Brain microvascular endothelial cell (primary cell): ENCODE measurements at regions not wholly inside any gene's neighbourhood (a gene's known extent, or its start where the extent isn't known, plus 50 kb on each side); places are given as distances from the start of the nearest gene placed in this dataset.
A peak's percentile ranks its signal among the peaks of the same experiment; 100 is the strongest.
"Not testable (repeated sequence)": the region's sequence is repeated elsewhere in the genome, so short reads cannot be mapped to it uniquely, and the experiment has no call there.

Source experiments
- DNase-seq: peaks from one replicate; pipeline ENCODE4 v3.0.0-alpha.2; 2020
- H3K27ac ChIP-seq: fragments of 250-450 bp; sonication (Bioruptor Pico); 2 replicates; pipeline ENCODE4 v1.5.1; 2020; ENCODE audit warnings: mild to moderate bottlenecking, moderate library complexity
- H3K27me3 ChIP-seq: fragments of 250-450 bp; sonication (Bioruptor Pico); replicated peaks from 2 replicates; pipeline ENCODE4 v1.5.1; 2020; ENCODE audit warnings: mild to moderate bottlenecking
- H3K36me3 ChIP-seq: fragments of 250-450 bp; sonication (Bioruptor Pico); replicated peaks from 2 replicates; pipeline ENCODE4 v1.5.1; 2020; ENCODE audit warnings: mild to moderate bottlenecking
- H3K4me3 ChIP-seq: 2 replicates; pipeline ENCODE4 v1.5.1; 2011; ENCODE audit warnings: low read depth, mild to moderate bottlenecking, control low read depth, low read length, moderate library complexity
- in situ Hi-C: cut with HindIII; loops from 2 replicates; pipeline ENCODE4 v1.10.0; 2017; ENCODE audit warnings: low sequenced_read_pairs, low pct_ligation_motif_present
- TF ChIP-seq, protein P1 (sequence below): IDR thresholded peaks from 2 replicates; pipeline ENCODE4 v1.5.1; 2011; ENCODE audit warnings: low read depth, mild to moderate bottlenecking, moderate library complexity, low read length, control low read depth, inconsistent platforms; ENCODE audit errors: missing control alignments

GRCh38 chr16:29130901-29131851 is 146.3 kb downstream of the LAT start:
- H3K27me3 ChIP-seq, in situ Hi-C loops, H3K36me3 ChIP-seq, H3K27ac ChIP-seq, H3K4me3 ChIP-seq: not testable (repeated sequence)
- TF ChIP-seq, protein P1, sequence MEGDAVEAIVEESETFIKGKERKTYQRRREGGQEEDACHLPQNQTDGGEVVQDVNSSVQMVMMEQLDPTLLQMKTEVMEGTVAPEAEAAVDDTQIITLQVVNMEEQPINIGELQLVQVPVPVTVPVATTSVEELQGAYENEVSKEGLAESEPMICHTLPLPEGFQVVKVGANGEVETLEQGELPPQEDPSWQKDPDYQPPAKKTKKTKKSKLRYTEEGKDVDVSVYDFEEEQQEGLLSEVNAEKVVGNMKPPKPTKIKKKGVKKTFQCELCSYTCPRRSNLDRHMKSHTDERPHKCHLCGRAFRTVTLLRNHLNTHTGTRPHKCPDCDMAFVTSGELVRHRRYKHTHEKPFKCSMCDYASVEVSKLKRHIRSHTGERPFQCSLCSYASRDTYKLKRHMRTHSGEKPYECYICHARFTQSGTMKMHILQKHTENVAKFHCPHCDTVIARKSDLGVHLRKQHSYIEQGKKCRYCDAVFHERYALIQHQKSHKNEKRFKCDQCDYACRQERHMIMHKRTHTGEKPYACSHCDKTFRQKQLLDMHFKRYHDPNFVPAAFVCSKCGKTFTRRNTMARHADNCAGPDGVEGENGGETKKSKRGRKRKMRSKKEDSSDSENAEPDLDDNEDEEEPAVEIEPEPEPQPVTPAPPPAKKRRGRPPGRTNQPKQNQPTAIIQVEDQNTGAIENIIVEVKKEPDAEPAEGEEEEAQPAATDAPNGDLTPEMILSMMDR, result peak; percentile 11
- peak; percentile 28 for DNase-seq

- H3K27me3 ChIP-seq, H3K36me3 ChIP-seq, DNase-seq, H3K27ac ChIP-seq, in situ Hi-C loops, H3K4me3 ChIP-seq: not testable (repeated sequence)
These were observed 145.4 kb downstream of the LAT start for GRCh38 chr16:29130131-29130711.

- H3K27me3 ChIP-seq, H3K4me3 ChIP-seq, H3K36me3 ChIP-seq, DNase-seq, in situ Hi-C loops, H3K27ac ChIP-seq: not testable (repeated sequence)
These were observed 144.7 kb downstream of the LAT start for GRCh38 chr16:29129458-29130038.

DNA sequence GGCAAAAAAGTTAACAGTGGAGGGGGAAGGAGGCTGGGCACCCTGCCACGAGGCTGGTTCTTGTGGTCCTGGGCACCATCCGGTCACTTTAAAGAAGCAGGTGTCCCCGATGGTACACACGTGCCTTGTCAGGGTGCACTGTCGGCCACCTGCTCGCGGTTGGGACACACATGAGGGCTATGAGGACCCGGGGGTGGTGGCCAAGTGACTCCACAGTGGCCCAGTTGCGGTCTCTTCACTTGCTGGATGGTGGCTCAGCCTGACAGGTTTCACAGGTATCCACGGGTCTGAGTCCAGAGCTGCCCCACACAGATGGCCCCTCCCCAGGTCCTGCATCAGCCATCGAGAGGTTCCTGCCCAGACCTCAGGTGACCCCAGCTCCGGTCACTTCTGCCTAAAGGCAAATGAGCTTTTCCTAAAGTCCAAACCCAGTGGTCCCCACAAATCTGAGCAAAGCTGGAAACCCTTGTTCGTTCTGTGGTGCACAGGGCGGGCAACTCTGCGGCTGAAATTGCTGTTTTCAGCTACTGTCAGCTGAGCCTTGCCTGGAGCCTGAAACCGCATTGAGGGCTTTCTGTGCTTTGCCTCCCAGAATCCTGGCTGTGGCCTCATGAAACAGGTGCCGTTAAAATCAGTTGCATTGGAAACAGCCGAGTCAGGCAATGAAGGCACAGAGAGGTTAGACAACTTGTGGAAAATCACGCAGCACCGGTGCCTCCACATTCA is 144.0 kb downstream of the LAT start:
- H3K27ac ChIP-seq, H3K27me3 ChIP-seq, H3K4me3 ChIP-seq, in situ Hi-C loops, H3K36me3 ChIP-seq, DNase-seq: not testable (repeated sequence)

GRCh38 chr16:29127806-29128420 is 143.1 kb downstream of the LAT start:
- DNase-seq, H3K27ac ChIP-seq, H3K27me3 ChIP-seq, H3K36me3 ChIP-seq, in situ Hi-C loops, H3K4me3 ChIP-seq: not testable (repeated sequence)

- TF ChIP-seq, protein P1, result no peak
- no peak for DNase-seq
- Histone ChIP-seq H3K36me3 (no peaks in the 10 kb centered on the region), H3K27ac (no peak overlapping the region), H3K27me3 (no peaks in the 10 kb centered on the region), H3K4me3 (no peak overlapping the region)
- in situ Hi-C loops, result no loop called here
These were observed 141.8 kb downstream of the LAT start for GRCh38 chr16:29126616-29127015.

DNA sequence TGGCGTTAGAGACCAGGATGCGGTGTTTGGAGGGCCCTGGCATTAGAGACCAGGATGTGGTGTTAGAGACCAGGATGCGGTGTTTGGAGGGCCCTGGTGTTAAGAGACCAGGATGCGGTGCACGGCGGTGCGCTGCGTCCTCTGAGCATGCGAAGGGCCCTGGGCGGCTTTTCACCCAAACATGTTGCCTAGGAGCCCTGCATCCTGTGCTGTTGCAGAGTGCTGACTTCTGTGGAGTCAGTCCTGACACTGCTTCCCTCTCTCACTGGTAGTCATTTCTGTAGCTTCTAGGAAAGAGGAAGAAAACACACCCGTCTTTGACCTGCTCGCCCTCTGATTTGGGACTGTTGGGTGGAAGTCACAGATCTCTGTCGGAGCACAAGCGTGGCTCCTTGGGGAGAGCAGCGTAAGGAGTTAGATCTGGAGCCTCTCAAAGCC is 141.2 kb downstream of the LAT start:
- Histone ChIP-seq H3K4me3 (no peak overlapping the region), H3K36me3 (no peaks in the 10 kb centered on the region), H3K27me3 (no peaks in the 10 kb centered on the region), H3K27ac (no peak overlapping the region)
- DNase-seq, result no peak
- TF ChIP-seq, protein P1, result no peak
- in situ Hi-C loops, result no loop called here
